ENCODE measurements at regions not wholly inside any gene's neighbourhood (a gene's known extent, or its start where the extent isn't known, plus 50 kb on each side); places are given as distances from the start of the nearest gene placed in this dataset.

DNA sequence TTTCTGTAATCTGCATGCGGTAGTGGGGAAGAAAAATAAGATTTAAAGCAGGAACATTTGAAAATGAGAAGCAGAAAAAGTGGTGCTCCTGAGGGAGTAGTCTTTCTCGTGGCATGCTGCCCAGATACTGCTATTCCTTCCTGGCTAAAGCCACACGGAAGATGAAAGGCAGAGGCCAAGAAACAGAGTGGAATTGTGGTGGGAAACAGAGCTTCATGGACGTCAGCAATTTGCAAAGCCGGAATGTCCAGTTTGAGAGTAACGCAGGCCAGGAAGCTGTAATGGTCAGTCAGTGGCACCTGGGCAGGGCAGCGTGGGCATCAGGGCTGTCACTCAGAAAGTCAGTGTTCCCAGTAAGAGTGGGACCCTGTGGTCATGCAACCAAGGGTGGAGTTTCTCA is 63.7 kb upstream of the FMR1 start:
- no peak for TF ChIP-seq CTCF (conservative IDR thresholded peaks at IDR 0.05)
- TF ChIP-seq EZH2 (IDR thresholded peaks at IDR 0.05; ENCODE audit: low read depth): no peak
